ENCODE measurements at regions not wholly inside any gene's neighbourhood (a gene's known extent, or its start where the extent isn't known, plus 50 kb on each side); places are given as distances from the start of the nearest gene placed in this dataset.

- no peak for TF ChIP-seq CTCF (conservative IDR thresholded peaks at IDR 0.05; ENCODE audit: low read length)
- TF ChIP-seq EZH2phosphoT487 (IDR thresholded peaks at IDR 0.05; ENCODE audit: borderline replicate concordance, low read depth, low read length), result no peak
These were observed 786.0 kb upstream of the SLC39A10 start for GRCh38 chr2:194870974-194871535.
